ENCODE measurements at regions not wholly inside any gene's neighbourhood (a gene's known extent, or its start where the extent isn't known, plus 50 kb on each side); places are given as distances from the start of the nearest gene placed in this dataset.
A peak's percentile ranks its signal among the peaks of the same experiment; 100 is the strongest.

DNA sequence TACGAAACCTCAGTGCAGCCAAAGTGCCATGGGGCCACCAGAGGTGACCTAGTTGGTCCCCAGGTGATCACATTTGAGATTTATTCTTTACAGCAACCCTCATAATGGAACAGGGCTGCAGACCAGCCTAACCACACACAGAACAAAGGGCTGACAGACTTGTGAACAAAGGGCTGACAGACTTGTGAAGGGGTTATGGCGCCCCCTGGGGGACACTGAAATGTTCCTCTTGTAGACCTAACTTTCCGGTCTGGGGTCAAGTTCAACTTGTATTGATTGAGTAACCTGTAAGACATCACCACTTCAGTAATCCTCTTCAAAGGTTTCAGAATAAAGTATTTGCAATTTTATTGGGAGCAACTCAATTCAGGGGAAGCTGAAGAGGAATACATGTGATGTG, 175.9 kb upstream of the RPS6KA3 start (continued):
- TF ChIP-seq, protein P1, sequence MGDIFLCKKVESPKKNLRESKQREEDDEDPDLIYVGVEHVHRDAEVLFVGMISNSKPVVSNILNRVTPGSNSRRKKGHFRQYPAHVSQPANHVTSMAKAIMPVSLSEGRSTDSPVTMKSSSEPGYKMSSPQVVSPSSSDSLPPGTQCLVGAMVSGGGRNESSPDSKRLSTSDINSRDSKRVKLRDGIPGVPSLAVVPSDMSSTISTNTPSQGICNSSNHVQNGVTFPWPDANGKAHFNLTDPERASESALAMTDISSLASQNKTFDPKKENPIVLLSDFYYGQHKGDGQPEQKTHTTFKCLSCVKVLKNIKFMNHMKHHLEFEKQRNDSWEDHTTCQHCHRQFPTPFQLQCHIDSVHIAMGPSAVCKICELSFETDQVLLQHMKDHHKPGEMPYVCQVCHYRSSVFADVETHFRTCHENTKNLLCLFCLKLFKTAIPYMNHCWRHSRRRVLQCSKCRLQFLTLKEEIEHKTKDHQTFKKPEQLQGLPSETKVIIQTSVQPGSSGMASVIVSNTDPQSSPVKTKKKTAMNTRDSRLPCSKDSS (IDR thresholded peaks at IDR 0.05; ENCODE audit: low read depth, partially characterized antibody) = no peak
- TF ChIP-seq RAD21 (CRISPR knock-in tag; conservative IDR thresholded peaks at IDR 0.05 in 1 of 2, IDR thresholded peaks at IDR 0.05 in 1 of 2) (peak; percentile 69 to 83), JUN (IDR thresholded peaks at IDR 0.05; ENCODE audit: borderline replicate concordance, low read depth, low read length) (no peak), JUN (CRISPR knock-in tag; IDR thresholded peaks at IDR 0.05; ENCODE audit: borderline replicate concordance) (no peak), POLR2AphosphoS5 (IDR thresholded peaks at IDR 0.05; ENCODE audit: control insufficient read depth, insufficient read depth, low read depth, low read length) (no peak), ARNT (IDR thresholded peaks at IDR 0.05) (no peak), ZNF24 (IDR thresholded peaks at IDR 0.05) (0 out of 2 replicates have a peak, but pooled peaks have one; percentile 24), ZFX (CRISPR knock-in tag; IDR thresholded peaks at IDR 0.05) (no peak), ZNF217 (CRISPR knock-in tag; IDR thresholded peaks at IDR 0.05) (no peak), CBX8 (IDR thresholded peaks at IDR 0.05; ENCODE audit: borderline replicate concordance, extremely low read depth, low read depth, low read length, poor library complexity, severe bottlenecking) (no peak), ZNF644 (tag; IDR thresholded peaks at IDR 0.05; ENCODE audit: low read depth) (no peak), BRCA1 (IDR thresholded peaks at IDR 0.05) (no peak), BRCA1 (CRISPR knock-in tag; IDR thresholded peaks at IDR 0.05) (no peak)
- TF ChIP-seq, protein P2, sequence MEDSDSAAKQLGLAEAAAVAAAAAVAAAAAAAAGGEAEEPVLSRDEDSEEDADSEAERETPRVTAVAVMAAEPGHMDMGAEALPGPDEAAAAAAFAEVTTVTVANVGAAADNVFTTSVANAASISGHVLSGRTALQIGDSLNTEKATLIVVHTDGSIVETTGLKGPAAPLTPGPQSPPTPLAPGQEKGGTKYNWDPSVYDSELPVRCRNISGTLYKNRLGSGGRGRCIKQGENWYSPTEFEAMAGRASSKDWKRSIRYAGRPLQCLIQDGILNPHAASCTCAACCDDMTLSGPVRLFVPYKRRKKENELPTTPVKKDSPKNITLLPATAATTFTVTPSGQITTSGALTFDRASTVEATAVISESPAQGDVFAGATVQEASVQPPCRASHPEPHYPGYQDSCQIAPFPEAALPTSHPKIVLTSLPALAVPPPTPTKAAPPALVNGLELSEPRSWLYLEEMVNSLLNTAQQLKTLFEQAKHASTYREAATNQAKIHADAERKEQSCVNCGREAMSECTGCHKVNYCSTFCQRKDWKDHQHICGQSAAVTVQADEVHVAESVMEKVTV (CRISPR knock-in tag; IDR thresholded peaks at IDR 0.05) = peak; percentile 45
- TF ChIP-seq, protein P3, sequence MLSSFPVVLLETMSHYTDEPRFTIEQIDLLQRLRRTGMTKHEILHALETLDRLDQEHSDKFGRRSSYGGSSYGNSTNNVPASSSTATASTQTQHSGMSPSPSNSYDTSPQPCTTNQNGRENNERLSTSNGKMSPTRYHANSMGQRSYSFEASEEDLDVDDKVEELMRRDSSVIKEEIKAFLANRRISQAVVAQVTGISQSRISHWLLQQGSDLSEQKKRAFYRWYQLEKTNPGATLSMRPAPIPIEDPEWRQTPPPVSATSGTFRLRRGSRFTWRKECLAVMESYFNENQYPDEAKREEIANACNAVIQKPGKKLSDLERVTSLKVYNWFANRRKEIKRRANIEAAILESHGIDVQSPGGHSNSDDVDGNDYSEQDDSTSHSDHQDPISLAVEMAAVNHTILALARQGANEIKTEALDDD (IDR thresholded peaks at IDR 0.05) = 0 out of 2 replicates have a peak, but pooled peaks have one; percentile 23
- TF ChIP-seq, protein P4, sequence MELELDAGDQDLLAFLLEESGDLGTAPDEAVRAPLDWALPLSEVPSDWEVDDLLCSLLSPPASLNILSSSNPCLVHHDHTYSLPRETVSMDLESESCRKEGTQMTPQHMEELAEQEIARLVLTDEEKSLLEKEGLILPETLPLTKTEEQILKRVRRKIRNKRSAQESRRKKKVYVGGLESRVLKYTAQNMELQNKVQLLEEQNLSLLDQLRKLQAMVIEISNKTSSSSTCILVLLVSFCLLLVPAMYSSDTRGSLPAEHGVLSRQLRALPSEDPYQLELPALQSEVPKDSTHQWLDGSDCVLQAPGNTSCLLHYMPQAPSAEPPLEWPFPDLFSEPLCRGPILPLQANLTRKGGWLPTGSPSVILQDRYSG (tag; conservative IDR thresholded peaks at IDR 0.05; ENCODE audit: low read depth) = no peak
- TF ChIP-seq, protein P5, sequence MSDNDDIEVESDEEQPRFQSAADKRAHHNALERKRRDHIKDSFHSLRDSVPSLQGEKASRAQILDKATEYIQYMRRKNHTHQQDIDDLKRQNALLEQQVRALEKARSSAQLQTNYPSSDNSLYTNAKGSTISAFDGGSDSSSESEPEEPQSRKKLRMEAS (CRISPR knock-in tag; IDR thresholded peaks at IDR 0.05) = no peak
- TF ChIP-seq, protein P6, sequence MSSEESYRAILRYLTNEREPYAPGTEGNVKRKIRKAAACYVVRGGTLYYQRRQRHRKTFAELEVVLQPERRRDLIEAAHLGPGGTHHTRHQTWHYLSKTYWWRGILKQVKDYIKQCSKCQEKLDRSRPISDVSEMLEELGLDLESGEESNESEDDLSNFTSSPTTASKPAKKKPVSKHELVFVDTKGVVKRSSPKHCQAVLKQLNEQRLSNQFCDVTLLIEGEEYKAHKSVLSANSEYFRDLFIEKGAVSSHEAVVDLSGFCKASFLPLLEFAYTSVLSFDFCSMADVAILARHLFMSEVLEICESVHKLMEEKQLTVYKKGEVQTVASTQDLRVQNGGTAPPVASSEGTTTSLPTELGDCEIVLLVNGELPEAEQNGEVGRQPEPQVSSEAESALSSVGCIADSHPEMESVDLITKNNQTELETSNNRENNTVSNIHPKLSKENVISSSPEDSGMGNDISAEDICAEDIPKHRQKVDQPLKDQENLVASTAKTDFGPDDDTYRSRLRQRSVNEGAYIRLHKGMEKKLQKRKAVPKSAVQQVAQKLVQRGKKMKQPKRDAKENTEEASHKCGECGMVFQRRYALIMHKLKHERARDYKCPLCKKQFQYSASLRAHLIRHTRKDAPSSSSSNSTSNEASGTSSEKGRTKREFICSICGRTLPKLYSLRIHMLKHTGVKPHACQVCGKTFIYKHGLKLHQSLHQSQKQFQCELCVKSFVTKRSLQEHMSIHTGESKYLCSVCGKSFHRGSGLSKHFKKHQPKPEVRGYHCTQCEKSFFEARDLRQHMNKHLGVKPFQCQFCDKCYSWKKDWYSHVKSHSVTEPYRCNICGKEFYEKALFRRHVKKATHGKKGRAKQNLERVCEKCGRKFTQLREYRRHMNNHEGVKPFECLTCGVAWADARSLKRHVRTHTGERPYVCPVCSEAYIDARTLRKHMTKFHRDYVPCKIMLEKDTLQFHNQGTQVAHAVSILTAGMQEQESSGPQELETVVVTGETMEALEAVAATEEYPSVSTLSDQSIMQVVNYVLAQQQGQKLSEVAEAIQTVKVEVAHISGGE (CRISPR knock-in tag; IDR thresholded peaks at IDR 0.05) = no peak

Data from K562 (cell line).